PC-9 (cell line): ENCODE measurements at regions not wholly inside any gene's neighbourhood (a gene's known extent, or its start where the extent isn't known, plus 50 kb on each side); places are given as distances from the start of the nearest gene placed in this dataset.

ENCODE experiments used
- BruUV-seq: library from RNA; stranded (reverse); fragments of 400-500 nt; replicated peaks from 2 replicates; lab custom pipeline; 2021; lab: Mats Ljungman, UMichigan
- CTCF ChIA-PET: fragments of 300-600 bp; sonication (Branson Sonifier 250); formaldehyde crosslinking; loops from one replicate; lab custom pipeline; 2022; ENCODE audit warnings: antibody characterized with exemption; lab: Charles Lee
- POLR2A ChIA-PET: fragments of 300-600 bp; sonication (Branson Sonifier 250); formaldehyde crosslinking; loops from one replicate; lab custom pipeline; 2022; ENCODE audit warnings: antibody characterized with exemption; ENCODE audit not compliant: unreplicated experiment; lab: Charles Lee
- DNase-seq, 2 experiments: peaks; one replicate each; pipeline versions ENCODE4 v3.0.0 to v3.0.0-alpha.2; 2015 to 2022; ENCODE audit warnings: mixed read lengths in 1 of 2
- H2AFZ ChIP-seq: fragments of 200-600 bp; sonication (generic); 2 replicates; pipeline ENCODE4 v1.8.1; 2017; ENCODE audit warnings: antibody characterized with exemption
- H3F3A ChIP-seq: fragments of 200-600 bp; sonication (generic); 2 replicates; pipeline ENCODE4 v1.8.1; 2017; ENCODE audit warnings: antibody characterized with exemption, mild to moderate bottlenecking, low read depth; ENCODE audit not compliant: insufficient read depth
- H3K27ac ChIP-seq: fragments of 200-600 bp; sonication (generic); 2 replicates; pipeline ENCODE4 v1.6.1; 2016; ENCODE audit warnings: mixed run types
- H3K27me3 ChIP-seq: fragments of 200-600 bp; sonication (generic); 2 replicates; pipeline ENCODE4 v1.6.1; 2016; ENCODE audit warnings: low read depth, mixed run types; ENCODE audit not compliant: insufficient read depth
- H3K36me3 ChIP-seq: fragments of 200-600 bp; sonication (generic); 2 replicates; pipeline ENCODE4 v1.6.1; 2016; ENCODE audit warnings: low read depth, mixed run types
- H3K4me1 ChIP-seq: fragments of 200-600 bp; sonication (generic); replicated peaks from 2 replicates; pipeline ENCODE4 v1.6.1; 2016; ENCODE audit warnings: mixed run types; ENCODE audit not compliant: insufficient read depth
- H3K4me2 ChIP-seq: fragments of 200-600 bp; sonication (generic); 2 replicates; pipeline ENCODE4 v1.6.1; 2017; ENCODE audit warnings: mixed run types
- H3K4me3 ChIP-seq: fragments of 200-600 bp; sonication (generic); 2 replicates; pipeline ENCODE4 v1.6.1; 2016; ENCODE audit warnings: mixed run types
- H3K79me2 ChIP-seq: fragments of 200-600 bp; sonication (generic); 2 replicates; pipeline ENCODE4 v1.6.1; 2017; ENCODE audit warnings: low read depth, mixed run types
- H3K9me2 ChIP-seq: fragments of 200-600 bp; sonication (generic); 2 replicates; pipeline ENCODE4 v1.8.1; 2017; ENCODE audit warnings: mild to moderate bottlenecking; ENCODE audit not compliant: insufficient read depth
- H3K9me3 ChIP-seq: fragments of 200-600 bp; sonication (generic); 2 replicates; pipeline ENCODE4 v1.8.1; 2016; ENCODE audit warnings: low read depth; ENCODE audit not compliant: insufficient read depth
- H4K20me1 ChIP-seq: fragments of 200-600 bp; sonication (generic); 2 replicates; pipeline ENCODE4 v1.8.1; 2017; ENCODE audit not compliant: insufficient read depth
- CTCF ChIP-seq: fragments of 200-600 bp; sonication (generic); conservative IDR thresholded peaks from 2 replicates; pipeline ENCODE4 v1.6.1; 2017; ENCODE audit warnings: mixed run types, antibody characterized with exemption, mild to moderate bottlenecking, moderate library complexity
- EZH2 ChIP-seq: fragments of 200-600 bp; sonication (generic); IDR thresholded peaks from 2 replicates; pipeline ENCODE4 v1.8.0; 2017; ENCODE audit warnings: antibody characterized with exemption, low read depth
- intact Hi-C: fragments of 100-400 bp; cut with micrococcal nuclease; formaldehyde crosslinking; loops from one replicate; pipeline ENCODE4 v1.10.0; 2022; ENCODE audit not compliant: unreplicated experiment

GRCh38 chr9:106726070-106726815 is 136.7 kb upstream of the ZNF462 start:
- ChIA-PET CTCF (no interaction called here), POLR2A (no interaction called here)
- H3K9me3 ChIP-seq: no peaks in the 10 kb centered on the region
- H3K79me2 ChIP-seq: no peaks in the 10 kb centered on the region
- H3K9me2 ChIP-seq: 0 out of 2 replicates have a peak, but pooled peaks cover 5% of the 10 kb centered on the region
- no TSS peak for BruUV-seq
- TF ChIP-seq CTCF (no peak), EZH2 (no peak)
- DNase-seq: no peak
- H3K4me2 ChIP-seq: no peak overlapping the region
- no peak overlapping the region for H3K4me3 ChIP-seq
- no peaks in the 10 kb centered on the region for H4K20me1 ChIP-seq
- H3F3A ChIP-seq: no peaks in the 10 kb centered on the region
- no peaks in the 10 kb centered on the region for H3K27me3 ChIP-seq
- no peaks in the 10 kb centered on the region for H3K4me1 ChIP-seq
- no peak overlapping the region for H3K27ac ChIP-seq
- no peaks in the 10 kb centered on the region for H3K36me3 ChIP-seq
- H2AFZ ChIP-seq: no peak overlapping the region
- intact Hi-C loops: no loop called here

DNA sequence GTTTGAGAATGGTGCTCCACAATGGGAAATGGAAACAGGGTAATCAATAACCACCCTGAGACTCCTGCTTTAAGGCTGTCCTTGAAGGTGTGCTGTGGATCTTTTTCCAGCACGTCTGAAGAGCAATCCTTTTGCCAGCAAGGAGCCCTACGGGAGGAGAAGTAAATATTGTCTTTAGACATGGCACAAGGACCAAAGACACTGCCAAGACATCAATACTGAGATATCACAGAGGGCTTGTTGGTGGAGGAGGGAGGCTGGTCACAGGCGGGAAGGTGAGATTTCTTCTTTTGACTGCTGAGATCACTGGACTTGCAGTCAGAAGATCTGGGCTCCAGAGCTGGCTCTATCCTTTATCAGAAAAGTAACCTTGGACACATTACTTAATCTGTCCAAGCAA is 135.0 kb upstream of the ZNF462 start:
- no peaks in the 10 kb centered on the region for H3F3A ChIP-seq
- H3K27ac ChIP-seq: no peak overlapping the region
- no TSS peak for BruUV-seq
- no peaks in the 10 kb centered on the region for H3K4me1 ChIP-seq
- no peaks in the 10 kb centered on the region for H4K20me1 ChIP-seq
- H3K9me2 ChIP-seq: 0 out of 2 replicates have a peak, but pooled peaks cover 3% of the 10 kb centered on the region
- H2AFZ ChIP-seq: no peak overlapping the region
- DNase-seq: no peak
- H3K9me3 ChIP-seq: no peaks in the 10 kb centered on the region
- TF ChIP-seq EZH2 (no peak), CTCF (no peak)
- H3K4me2 ChIP-seq: no peak overlapping the region
- H3K79me2 ChIP-seq: no peaks in the 10 kb centered on the region
- no peak overlapping the region for H3K4me3 ChIP-seq
- no peaks in the 10 kb centered on the region for H3K27me3 ChIP-seq
- CTCF ChIA-PET: no interaction called here
- POLR2A ChIA-PET: no interaction called here
- H3K36me3 ChIP-seq: no peaks in the 10 kb centered on the region
- intact Hi-C loops: no loop called here

DNA sequence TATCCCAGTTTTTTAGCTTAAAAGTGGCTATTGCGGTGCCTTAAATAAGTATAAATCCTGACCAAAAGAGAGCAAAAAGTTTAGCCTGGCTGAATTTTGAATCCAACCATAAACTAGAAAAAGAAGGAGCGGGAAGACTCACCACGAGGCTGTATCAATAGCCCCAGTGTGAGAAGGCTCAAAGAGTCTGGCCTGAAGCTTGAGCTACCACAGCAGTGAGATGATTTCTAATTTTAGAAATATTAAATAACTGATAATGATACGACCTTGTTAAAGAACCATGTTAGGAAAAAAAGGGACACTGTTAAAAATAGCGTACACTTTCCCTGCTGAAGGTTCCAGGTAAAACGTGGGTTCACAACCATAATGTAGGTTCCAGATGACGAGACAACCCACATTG is 134.1 kb upstream of the ZNF462 start:
- Histone ChIP-seq H3K27ac (no peak overlapping the region), H3K4me2 (no peak overlapping the region), H4K20me1 (no peaks in the 10 kb centered on the region), H3K4me1 (no peaks in the 10 kb centered on the region), H3F3A (no peaks in the 10 kb centered on the region), H3K79me2 (no peaks in the 10 kb centered on the region), H2AFZ (no peak overlapping the region), H3K4me3 (no peak overlapping the region), H3K9me2 (no peaks in the 10 kb centered on the region), H3K27me3 (no peaks in the 10 kb centered on the region), H3K9me3 (no peaks in the 10 kb centered on the region), H3K36me3 (no peaks in the 10 kb centered on the region)
- no peak for TF ChIP-seq CTCF
- TF ChIP-seq EZH2: no peak
- BruUV-seq: no TSS peak
- intact Hi-C loops: no loop called here
- DNase-seq: no peak
- ChIA-PET POLR2A (no interaction called here), CTCF (no interaction called here)
